ENCODE measurements at regions not wholly inside any gene's neighbourhood (a gene's known extent, or its start where the extent isn't known, plus 50 kb on each side); places are given as distances from the start of the nearest gene placed in this dataset.
"Not testable (repeated sequence)": the region's sequence is repeated elsewhere in the genome, so short reads cannot be mapped to it uniquely, and the experiment has no call there.

- no peak for DNase-seq (ENCODE audit: low spot score)
Measured at GRCh38 chr11:80943226-80943625, 1502.4 kb upstream of the TENM4 start.

DNA sequence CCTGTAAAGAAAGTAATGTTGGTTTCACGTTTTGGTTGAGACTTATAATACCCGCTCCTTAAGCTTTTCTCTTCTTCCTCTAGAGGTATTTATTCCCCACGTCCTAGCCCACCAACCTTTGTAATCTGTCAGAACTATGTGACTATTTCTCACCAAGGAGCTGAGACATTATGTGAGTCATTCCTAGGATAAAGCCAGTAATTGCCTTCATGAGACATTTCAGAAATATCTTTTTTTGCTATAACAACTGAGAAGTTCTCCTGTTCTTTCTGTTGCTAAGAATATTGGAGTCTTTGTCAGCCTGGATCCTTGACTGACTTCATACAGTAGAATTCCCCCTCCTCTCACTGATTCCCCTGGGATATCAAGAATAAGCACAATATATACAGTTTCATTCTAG is 1497.0 kb upstream of the TENM4 start:
- DNase-seq (ENCODE audit: low spot score): peak; percentile 21

DNA sequence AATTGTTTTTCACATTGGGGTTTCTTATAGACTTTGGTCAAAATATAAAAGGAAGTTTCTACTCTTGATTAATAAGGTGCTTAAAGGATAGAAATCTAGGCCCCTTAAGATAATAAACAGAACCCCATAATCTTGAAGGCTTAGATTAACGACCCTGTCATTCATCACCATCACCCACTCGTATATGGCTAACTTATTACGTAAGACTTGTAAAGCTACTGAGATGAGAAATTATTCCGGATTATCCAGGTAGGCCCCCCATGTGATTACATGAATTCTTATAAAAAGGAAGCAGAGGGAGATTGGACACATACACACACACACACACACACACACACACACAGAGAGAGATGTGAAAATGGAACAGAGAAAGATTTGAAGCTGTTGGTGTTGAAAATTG is 1489.2 kb upstream of the TENM4 start:
- no peak for DNase-seq (ENCODE audit: low spot score)

GRCh38 chr11:80929031-80929805 is 1488.4 kb upstream of the TENM4 start:
- DNase-seq (ENCODE audit: low spot score): no peak

GRCh38 chr11:80925321-80925720 is 1484.5 kb upstream of the TENM4 start:
- no peak for DNase-seq (ENCODE audit: low spot score)

DNA sequence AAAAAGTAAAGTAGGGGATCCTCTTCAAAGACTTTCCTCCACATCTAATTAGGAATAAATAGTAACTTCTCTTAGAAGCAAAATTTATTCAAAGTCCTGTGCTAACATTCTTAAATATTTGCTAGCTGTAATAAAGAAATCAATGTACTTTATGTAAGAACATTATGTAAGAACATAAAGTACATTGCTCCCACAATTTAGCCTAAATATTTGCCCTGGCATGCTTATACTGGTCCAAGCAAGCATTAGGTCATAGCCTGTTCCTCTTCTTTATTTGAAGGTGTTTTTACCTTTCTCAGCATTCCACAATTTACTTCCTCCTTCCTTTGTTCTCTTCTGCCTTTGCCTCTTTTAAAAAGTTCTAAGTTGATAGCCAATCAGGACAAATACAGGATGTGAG is 1480.5 kb upstream of the TENM4 start:
- DNase-seq (ENCODE audit: low spot score): not testable (repeated sequence)

GRCh38 chr11:80916173-80916798 is 1475.5 kb upstream of the TENM4 start:
- DNase-seq (ENCODE audit: low spot score): no peak

DNA sequence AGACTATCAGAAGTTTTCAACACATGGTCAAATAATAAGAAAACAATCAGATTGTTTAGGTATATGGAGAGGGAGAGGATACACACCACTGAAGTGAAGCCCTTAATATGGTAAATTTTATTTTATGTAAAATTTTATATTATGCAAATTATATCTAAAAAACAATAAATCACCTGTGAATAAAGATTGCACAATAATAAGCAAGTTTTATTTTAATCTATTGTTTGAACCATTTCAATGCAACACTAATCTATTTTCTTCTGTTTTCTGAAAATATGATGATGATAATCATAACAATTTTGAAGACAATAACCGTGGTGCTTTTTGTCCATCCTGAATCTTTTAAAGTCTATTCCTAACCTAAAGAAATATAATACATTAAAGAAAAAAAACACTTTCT is 1473.5 kb upstream of the TENM4 start:
- no peak for DNase-seq (ENCODE audit: low spot score)

- DNase-seq (ENCODE audit: low spot score): no peak
Measured at GRCh38 chr11:80911666-80912065, 1470.8 kb upstream of the TENM4 start.

GRCh38 chr11:80900265-80900664 is 1459.4 kb upstream of the TENM4 start:
- no peak for DNase-seq (ENCODE audit: low spot score)

DNA sequence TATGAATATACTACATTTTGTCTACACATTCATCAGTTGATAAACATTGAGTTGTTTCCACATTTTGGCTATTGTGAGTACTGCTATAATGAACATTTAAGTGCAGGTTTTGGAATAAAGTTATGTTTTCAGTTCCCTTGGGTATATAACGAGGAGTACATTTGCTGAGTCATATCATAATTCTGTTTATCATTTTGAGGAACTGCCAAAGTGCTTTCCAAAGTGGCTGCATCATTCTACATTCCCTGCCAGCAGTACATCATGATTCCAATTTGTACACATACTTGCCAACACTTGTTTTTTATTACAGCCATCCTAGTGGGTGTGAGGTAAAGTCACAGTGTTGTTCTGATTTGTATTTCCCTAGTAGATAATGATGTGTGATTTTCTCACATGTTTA is 1458.6 kb upstream of the TENM4 start:
- DNase-seq (ENCODE audit: low spot score): no peak

DNA sequence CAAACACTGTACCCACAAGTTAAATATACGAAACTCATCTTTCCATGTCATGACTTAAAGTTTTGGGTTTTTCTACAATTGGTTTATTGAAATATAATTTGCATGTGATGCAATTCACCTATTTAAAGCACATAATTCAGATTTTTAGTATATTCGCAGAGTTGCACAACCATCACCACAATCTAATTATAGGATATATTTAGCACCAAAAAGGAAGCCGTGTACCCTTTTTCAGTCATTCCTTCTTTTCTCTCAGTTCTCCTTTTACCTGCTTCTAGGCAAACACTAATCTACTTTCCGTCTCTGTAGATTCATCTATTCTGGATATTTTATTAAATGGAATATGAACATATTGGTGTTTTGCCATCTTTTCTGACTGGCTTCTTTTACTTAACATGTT is 1458.1 kb upstream of the TENM4 start:
- no peak for DNase-seq (ENCODE audit: low spot score)

DNA sequence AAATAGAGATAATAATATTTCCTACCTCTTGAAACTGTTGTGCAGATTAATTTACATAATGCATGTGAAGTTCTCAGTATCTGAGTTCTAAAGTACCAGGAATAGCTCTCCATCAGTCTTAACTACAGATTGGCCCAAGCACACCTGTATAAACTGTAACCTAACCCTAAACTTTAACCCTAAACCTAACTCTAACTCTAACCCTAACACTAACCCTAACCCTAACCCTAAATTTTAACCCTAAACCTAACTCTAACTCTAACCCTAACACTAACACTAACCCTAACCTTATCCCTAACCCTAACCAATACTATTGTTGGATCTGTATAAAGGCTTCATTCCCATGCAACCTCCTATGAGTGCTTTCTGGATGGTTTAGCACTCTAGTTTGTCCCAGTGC is 1445.9 kb upstream of the TENM4 start:
- DNase-seq (ENCODE audit: low spot score): no peak

GRCh38 chr11:80873310-80873999 is 1432.6 kb upstream of the TENM4 start:
- DNase-seq (ENCODE audit: low spot score): peak; percentile 26

GRCh38 chr11:80872116-80872728 is 1431.4 kb upstream of the TENM4 start:
- DNase-seq (ENCODE audit: low spot score): no peak

DNA sequence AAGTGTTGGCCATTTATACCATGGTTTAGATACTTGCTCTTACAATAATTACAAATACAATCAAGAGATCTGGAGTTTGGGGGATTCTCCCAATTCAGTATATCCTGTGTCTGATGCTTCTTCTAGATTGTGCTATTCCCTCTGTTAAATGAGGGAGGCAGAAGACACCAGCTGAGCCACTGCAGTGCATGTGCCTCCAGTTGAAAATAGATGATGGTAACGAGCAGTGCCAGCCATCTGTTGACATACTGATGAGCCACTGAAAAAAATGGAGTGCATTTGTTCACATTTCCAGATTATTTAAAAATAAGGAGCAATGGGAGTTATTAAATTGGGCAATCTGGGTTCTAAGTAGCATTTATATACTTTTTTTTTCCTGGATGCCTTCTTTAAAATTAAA is 1428.0 kb upstream of the TENM4 start:
- DNase-seq (ENCODE audit: low spot score): no peak

GRCh38 chr11:80862011-80862410 is 1421.2 kb upstream of the TENM4 start:
- DNase-seq (ENCODE audit: low spot score): no peak

GRCh38 chr11:80861193-80861592 is 1420.4 kb upstream of the TENM4 start:
- no peak for DNase-seq (ENCODE audit: low spot score)

DNA sequence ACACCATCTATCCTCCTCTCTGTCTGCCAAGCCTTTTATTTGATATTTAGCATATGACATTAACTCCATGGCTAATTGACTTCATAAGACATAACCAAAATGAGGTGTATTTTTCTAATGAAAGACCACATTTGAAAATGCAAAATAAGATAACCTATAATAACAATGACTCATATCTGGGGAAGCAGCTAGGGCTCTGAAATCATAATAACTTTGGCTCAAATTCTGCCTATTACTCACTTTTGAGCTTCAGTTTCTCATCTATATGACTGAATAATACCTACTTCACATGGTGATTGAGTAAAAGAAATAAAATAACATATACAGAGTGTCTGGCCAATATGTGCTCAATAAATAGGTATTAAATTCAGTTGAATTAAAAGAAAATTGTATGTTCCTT is 1419.8 kb upstream of the TENM4 start:
- DNase-seq (ENCODE audit: low spot score): peak; percentile 10

DNA sequence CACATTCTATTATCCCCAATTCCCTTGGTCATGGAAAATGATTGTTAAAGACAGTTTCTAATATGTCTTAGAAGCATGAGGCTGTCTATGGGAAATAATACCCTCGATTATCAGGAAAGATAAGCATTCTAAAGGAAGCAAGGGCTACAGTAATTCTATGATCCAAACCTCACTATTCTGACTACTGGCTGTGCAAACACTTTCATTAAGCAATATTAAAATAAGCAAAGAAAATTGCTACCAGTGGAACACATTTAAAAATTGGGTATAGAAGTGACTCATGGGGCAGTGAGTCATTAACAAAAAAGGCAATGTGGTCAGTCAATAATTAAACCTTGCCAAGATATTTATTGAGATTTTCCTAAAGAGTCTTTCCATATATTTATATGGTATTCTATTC is 1415.2 kb upstream of the TENM4 start:
- DNase-seq (ENCODE audit: low spot score): peak; percentile 63

- DNase-seq (ENCODE audit: low spot score): no peak
Measured at GRCh38 chr11:80855426-80855825, 1414.6 kb upstream of the TENM4 start.

GRCh38 chr11:80849253-80849652 is 1408.4 kb upstream of the TENM4 start:
- peak; percentile 61 for DNase-seq (ENCODE audit: low spot score)

- DNase-seq (ENCODE audit: low spot score): peak; percentile 17
Measured at GRCh38 chr11:80846979-80847378, 1406.1 kb upstream of the TENM4 start.

Measured in kidney tubule cell (primary cell).